Smooth muscle cell (in vitro differentiated cells): ENCODE measurements at regions not wholly inside any gene's neighbourhood (a gene's known extent, or its start where the extent isn't known, plus 50 kb on each side); places are given as distances from the start of the nearest gene placed in this dataset.

Experiments used
- DNase-seq: peaks from one replicate; lab custom pipeline; 2025; ENCODE audit not compliant: unreplicated experiment; lab: John Stamatoyannopoulos, UW
- H2AFZ ChIP-seq: fragments of 200-600 bp; sonication (generic); 2 replicates; pipeline ENCODE4 v1.6.0; 2016; ENCODE audit warnings: antibody characterized with exemption, low read depth, mild to moderate bottlenecking
- H3F3A ChIP-seq: fragments of 200-600 bp; sonication (generic); 2 replicates; pipeline ENCODE4 v1.6.0; 2017; ENCODE audit warnings: antibody characterized with exemption, low read depth
- H3K27ac ChIP-seq: fragments of 200-600 bp; sonication (generic); 2 replicates; pipeline ENCODE4 v1.5.1; 2016; ENCODE audit warnings: low read depth, mild to moderate bottlenecking
- H3K27me3 ChIP-seq: fragments of 200-600 bp; sonication (generic); 2 replicates; pipeline ENCODE4 v1.6.1; 2016; ENCODE audit warnings: low read depth, mild to moderate bottlenecking
- H3K36me3 ChIP-seq: fragments of 200-600 bp; sonication (generic); 2 replicates; pipeline ENCODE4 v1.5.1; 2016; ENCODE audit warnings: low read depth
- H3K4me1 ChIP-seq: fragments of 200-600 bp; sonication (generic); 2 replicates; pipeline ENCODE4 v1.5.1; 2016; ENCODE audit warnings: low read depth
- H3K4me2 ChIP-seq: fragments of 200-600 bp; sonication (generic); 2 replicates; pipeline ENCODE4 v1.6.0; 2016; ENCODE audit warnings: mild to moderate bottlenecking
- H3K4me3 ChIP-seq: fragments of 200-600 bp; sonication (generic); 2 replicates; pipeline ENCODE4 v1.5.1; 2016; ENCODE audit warnings: mild to moderate bottlenecking
- H3K79me2 ChIP-seq: fragments of 200-600 bp; sonication (generic); 2 replicates; pipeline ENCODE4 v1.6.0; 2016; ENCODE audit warnings: low read depth, mild to moderate bottlenecking
- H3K9ac ChIP-seq: fragments of 200-600 bp; sonication (generic); 2 replicates; pipeline ENCODE4 v1.6.0; 2016; ENCODE audit warnings: low read depth
- H3K9me3 ChIP-seq: fragments of 200-600 bp; sonication (generic); replicated peaks from 2 replicates; pipeline ENCODE4 v1.5.1; 2016; ENCODE audit warnings: low read depth
- H4K20me1 ChIP-seq: fragments of 200-600 bp; sonication (generic); 2 replicates; pipeline ENCODE4 v1.6.0; 2016; ENCODE audit warnings: low read depth
- WGBS: methylation state at CpG from one replicate; pipeline ENCODE4 v1.1.7; 2016; ENCODE audit warnings: low lambda C conversion rate; 5-methylcytosine and 5-hydroxymethylcytosine counted together
- TF ChIP-seq, protein P1 (sequence below): fragments of 200-600 bp; sonication (generic); IDR thresholded peaks from 2 replicates; pipeline ENCODE4 v1.5.1; 2017; ENCODE audit warnings: borderline replicate concordance, mild to moderate bottlenecking, antibody characterized with exemption; ENCODE audit not compliant: insufficient read depth, poor library complexity, severe bottlenecking

DNA sequence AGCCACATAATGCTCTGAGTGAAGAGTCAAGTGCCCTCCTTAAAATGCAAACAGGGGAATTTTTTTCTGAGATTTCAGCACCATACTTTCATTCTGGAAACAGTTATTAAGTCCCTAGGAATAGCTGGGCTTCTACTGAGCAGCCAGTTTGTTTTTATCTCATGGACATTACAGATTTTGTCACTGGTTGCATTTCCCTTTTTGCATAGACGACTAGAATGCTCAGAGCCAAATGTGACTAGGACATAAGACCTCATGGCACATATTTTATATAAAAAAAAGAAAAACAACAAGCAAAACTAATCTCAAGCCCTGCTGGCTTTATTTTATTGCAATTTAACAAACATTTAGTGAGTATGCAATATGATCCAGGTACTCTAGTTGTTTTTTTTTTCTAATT is 112.7 kb upstream of the NANOGP8 start:
- Histone ChIP-seq H2AFZ (no peak overlapping the region), H3K27ac (no peak overlapping the region), H3K4me3 (no peak overlapping the region), H3K4me2 (no peak overlapping the region), H3K79me2 (no peaks in the 10 kb centered on the region), H3K4me1 (no peaks in the 10 kb centered on the region), H3K9me3 (no peaks in the 10 kb centered on the region), H3F3A (no peaks in the 10 kb centered on the region), H3K27me3 (no peaks in the 10 kb centered on the region), H3K9ac (no peak overlapping the region), H4K20me1 (no peaks in the 10 kb centered on the region), H3K36me3 (no peaks in the 10 kb centered on the region)
- TF ChIP-seq, protein P1, sequence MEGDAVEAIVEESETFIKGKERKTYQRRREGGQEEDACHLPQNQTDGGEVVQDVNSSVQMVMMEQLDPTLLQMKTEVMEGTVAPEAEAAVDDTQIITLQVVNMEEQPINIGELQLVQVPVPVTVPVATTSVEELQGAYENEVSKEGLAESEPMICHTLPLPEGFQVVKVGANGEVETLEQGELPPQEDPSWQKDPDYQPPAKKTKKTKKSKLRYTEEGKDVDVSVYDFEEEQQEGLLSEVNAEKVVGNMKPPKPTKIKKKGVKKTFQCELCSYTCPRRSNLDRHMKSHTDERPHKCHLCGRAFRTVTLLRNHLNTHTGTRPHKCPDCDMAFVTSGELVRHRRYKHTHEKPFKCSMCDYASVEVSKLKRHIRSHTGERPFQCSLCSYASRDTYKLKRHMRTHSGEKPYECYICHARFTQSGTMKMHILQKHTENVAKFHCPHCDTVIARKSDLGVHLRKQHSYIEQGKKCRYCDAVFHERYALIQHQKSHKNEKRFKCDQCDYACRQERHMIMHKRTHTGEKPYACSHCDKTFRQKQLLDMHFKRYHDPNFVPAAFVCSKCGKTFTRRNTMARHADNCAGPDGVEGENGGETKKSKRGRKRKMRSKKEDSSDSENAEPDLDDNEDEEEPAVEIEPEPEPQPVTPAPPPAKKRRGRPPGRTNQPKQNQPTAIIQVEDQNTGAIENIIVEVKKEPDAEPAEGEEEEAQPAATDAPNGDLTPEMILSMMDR: no peak
- WGBS: 71% methylated on average over 1 of the region's 1 CpG
- DNase-seq: no peak

DNA sequence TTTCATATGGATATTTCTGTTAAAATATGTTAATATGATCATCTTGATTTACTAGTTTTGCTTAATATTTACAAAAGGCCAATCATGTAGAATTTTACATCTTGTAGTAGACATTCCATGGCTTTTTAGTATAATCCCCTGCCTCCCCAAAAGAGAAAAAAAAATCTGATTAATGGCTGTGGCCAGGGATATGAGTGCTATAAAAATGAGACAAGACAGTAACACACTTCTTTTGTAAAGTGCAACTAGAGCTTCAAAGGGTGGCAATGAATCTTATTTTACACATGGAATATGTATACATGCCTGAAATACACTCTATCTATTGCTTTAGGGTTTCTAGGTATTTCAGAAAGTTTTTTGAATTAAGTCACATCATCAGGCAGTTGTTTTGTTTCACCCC is 112.2 kb upstream of the NANOGP8 start:
- Histone ChIP-seq H3K4me1 (no peaks in the 10 kb centered on the region), H3K4me2 (no peak overlapping the region), H3K36me3 (no peaks in the 10 kb centered on the region)

DNA sequence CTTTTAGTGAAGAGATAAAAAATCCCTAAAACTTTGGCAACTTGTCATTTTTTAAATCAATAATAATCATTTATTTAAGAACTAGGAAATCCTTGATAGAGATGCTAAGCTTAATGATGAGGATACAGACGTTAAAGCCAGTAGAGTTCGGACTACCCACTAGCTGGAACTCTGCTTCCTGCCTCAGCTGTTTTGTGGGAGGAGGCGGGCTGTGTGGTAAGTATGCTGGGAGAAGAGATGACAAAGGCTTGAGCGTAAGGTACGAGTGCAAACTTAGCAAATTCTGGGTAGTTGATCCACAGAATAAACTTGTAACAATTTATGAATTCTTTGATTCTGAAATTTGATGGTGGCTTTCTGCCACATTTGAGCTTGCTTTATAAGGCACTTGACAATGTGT is 111.2 kb upstream of the NANOGP8 start:
- 83% methylated on average over 5 of the region's 5 CpGs for WGBS
- Histone ChIP-seq H2AFZ (no peak overlapping the region), H3K4me2 (no peak overlapping the region), H3F3A (no peaks in the 10 kb centered on the region), H3K27me3 (no peaks in the 10 kb centered on the region), H3K4me1 (no peaks in the 10 kb centered on the region), H3K27ac (no peak overlapping the region), H3K9ac (no peak overlapping the region), H4K20me1 (no peaks in the 10 kb centered on the region), H3K36me3 (no peaks in the 10 kb centered on the region), H3K9me3 (no peaks in the 10 kb centered on the region), H3K79me2 (no peaks in the 10 kb centered on the region), H3K4me3 (no peak overlapping the region)
- TF ChIP-seq, protein P1: no peak
- no peak for DNase-seq

More for the DNA sequence above, 112.2 kb upstream of the NANOGP8 start:
- Histone ChIP-seq H3K9me3 (no peaks in the 10 kb centered on the region), H3K27me3 (no peaks in the 10 kb centered on the region), H3K79me2 (no peaks in the 10 kb centered on the region), H3K27ac (no peak overlapping the region), H3F3A (no peaks in the 10 kb centered on the region), H4K20me1 (no peaks in the 10 kb centered on the region), H3K9ac (no peak overlapping the region), H2AFZ (no peak overlapping the region), H3K4me3 (no peak overlapping the region)
- TF ChIP-seq, protein P1: no peak
- DNase-seq: no peak

DNA sequence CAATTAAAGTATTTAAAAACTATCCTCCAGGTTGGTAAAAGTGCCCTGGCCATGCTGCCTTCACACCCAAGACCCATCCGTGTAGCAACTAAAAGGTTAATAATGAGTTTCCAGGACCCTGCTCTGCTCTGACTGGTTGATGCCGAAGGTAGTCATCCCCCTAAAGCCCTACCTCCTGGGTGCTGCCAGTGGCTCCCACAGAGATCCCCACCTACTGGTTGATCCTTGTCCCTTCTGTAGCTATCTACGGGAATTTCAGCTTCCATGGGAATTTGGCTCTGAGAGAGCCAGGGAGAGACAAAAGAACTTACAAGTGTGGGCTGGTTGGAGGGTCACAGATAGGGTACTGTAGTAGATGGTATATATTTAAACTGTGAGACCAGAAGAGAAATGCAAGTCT is 110.6 kb upstream of the NANOGP8 start:
- H3K4me3 ChIP-seq: no peak overlapping the region
- no peaks in the 10 kb centered on the region for H3K27me3 ChIP-seq
- 90% methylated on average over 3 of the region's 3 CpGs for WGBS
- no peak overlapping the region for H3K9ac ChIP-seq
- no peak overlapping the region for H2AFZ ChIP-seq
- H3K9me3 ChIP-seq: no peaks in the 10 kb centered on the region
- no peaks in the 10 kb centered on the region for H3K79me2 ChIP-seq
- H3K4me2 ChIP-seq: no peak overlapping the region
- no peaks in the 10 kb centered on the region for H4K20me1 ChIP-seq
- no peak for DNase-seq
- H3K36me3 ChIP-seq: no peaks in the 10 kb centered on the region
- TF ChIP-seq, protein P1: no peak
- H3K4me1 ChIP-seq: no peaks in the 10 kb centered on the region
- H3F3A ChIP-seq: no peaks in the 10 kb centered on the region
- H3K27ac ChIP-seq: no peak overlapping the region
